Muscle layer of duodenum (tissue), 2 donors: ENCODE measurements at regions not wholly inside any gene's neighbourhood (a gene's known extent, or its start where the extent isn't known, plus 50 kb on each side); places are given as distances from the start of the nearest gene placed in this dataset.

Experiments used
- H3K27ac ChIP-seq: one replicate; pipeline ENCODE4 v1.7.0; 2013; ENCODE audit warnings: mild to moderate bottlenecking, low read length
- H3K27me3 ChIP-seq: one replicate; pipeline ENCODE4 v1.7.0; 2013; ENCODE audit warnings: low read depth, mild to moderate bottlenecking, control low read depth, low read length
- H3K36me3 ChIP-seq, 2 donors: one replicate each; pipeline ENCODE4 v1.7.0; 2013; ENCODE audit warnings: low read length in 2 of 2, control low read depth in 1 of 2, mild to moderate bottlenecking in 1 of 2; ENCODE audit not compliant: insufficient read depth in 2 of 2, control insufficient read depth in 1 of 2
- H3K4me1 ChIP-seq, 2 donors: one replicate each; pipeline ENCODE4 v1.7.0; 2013; ENCODE audit warnings: low read length in 2 of 2, mild to moderate bottlenecking in 2 of 2, control low read depth in 1 of 2, moderate library complexity in 1 of 2; ENCODE audit not compliant: insufficient read depth in 2 of 2, control insufficient read depth in 1 of 2
- H3K4me3 ChIP-seq, 2 donors: one replicate each; pipeline ENCODE4 v1.7.0; 2013; ENCODE audit warnings: low read length in 2 of 2, low read depth in 1 of 2, mild to moderate bottlenecking in 1 of 2
- H3K9me3 ChIP-seq, 2 donors: one replicate each; pipeline ENCODE4 v1.7.0; 2013; ENCODE audit warnings: low read length in 2 of 2, control low read depth in 1 of 2, mild to moderate bottlenecking in 1 of 2; ENCODE audit not compliant: control insufficient read depth in 1 of 2
- donor health status: healthy.

DNA sequence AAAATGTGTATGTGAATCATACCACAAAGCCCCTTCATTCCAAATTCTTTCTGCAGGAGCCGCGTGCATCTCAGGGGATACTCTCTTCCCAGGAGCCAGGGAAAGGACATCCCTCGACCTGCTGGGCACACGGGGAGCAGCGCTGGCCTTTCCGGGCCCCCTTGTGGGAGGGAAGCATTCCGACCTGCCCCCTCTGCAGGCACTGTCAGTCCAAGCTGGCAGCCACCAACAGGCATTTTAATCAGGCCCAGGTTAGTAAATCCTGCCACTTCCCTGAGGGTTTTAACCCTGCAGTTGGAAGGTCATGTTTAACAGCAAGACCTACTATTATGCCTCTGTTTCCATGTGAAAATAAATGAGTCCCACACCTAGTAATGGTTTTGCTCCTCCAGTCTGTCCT lies 391.5 kb downstream of the SHANK2 start:
- H3K4me1 ChIP-seq: no peaks in the 10 kb centered on the region
- no peaks in the 10 kb centered on the region for H3K27me3 ChIP-seq
- H3K4me3 ChIP-seq: no peak overlapping the region
- no peak overlapping the region for H3K27ac ChIP-seq
- H3K36me3 ChIP-seq: no peaks in the 10 kb centered on the region
- no peaks in the 10 kb centered on the region for H3K9me3 ChIP-seq

DNA sequence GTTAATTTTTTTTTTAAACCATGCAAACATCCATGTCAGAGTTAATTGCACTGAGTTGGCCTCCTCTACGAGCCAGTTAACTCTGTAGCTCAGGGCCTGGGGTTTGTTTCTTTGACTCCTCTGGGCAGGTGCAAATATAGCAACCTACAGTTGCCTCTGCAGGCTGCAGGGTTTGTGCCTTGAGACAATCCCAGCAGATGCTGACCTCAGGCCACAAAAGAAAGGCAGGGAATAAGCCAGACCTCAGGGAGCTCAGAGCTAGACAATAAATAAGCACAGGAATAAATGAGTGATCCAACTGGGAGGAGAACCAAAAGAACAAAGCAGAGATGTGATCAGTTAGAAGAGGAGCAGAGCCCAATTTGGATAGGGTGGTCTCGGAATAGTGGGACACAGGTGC lies 390.8 kb downstream of the SHANK2 start:
- no peak overlapping the region for H3K4me3 ChIP-seq
- no peaks in the 10 kb centered on the region for H3K9me3 ChIP-seq
- no peaks in the 10 kb centered on the region for H3K27me3 ChIP-seq
- no peak overlapping the region for H3K27ac ChIP-seq
- H3K36me3 ChIP-seq: no peaks in the 10 kb centered on the region
- no peaks in the 10 kb centered on the region for H3K4me1 ChIP-seq

DNA sequence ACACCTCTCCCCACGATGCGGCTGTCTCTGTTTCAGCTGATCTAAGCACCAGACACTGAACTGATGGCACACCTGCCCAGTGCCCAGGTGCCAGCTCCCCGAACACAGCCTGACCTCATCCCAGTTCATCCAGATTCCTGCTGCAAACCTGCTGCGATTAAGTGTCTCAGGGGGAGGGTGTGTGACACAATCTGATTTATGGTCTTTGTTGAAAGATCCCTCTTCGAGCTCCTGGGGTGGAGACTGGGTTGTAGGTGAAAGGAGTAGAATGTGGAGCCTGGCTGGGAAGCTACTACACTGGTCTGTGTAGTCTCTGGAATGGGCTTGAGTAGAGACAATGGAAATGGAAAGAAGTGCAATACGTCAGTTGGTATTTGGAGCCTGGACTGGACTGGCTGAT lies 390.3 kb downstream of the SHANK2 start:
- no peak overlapping the region for H3K4me3 ChIP-seq

DNA sequence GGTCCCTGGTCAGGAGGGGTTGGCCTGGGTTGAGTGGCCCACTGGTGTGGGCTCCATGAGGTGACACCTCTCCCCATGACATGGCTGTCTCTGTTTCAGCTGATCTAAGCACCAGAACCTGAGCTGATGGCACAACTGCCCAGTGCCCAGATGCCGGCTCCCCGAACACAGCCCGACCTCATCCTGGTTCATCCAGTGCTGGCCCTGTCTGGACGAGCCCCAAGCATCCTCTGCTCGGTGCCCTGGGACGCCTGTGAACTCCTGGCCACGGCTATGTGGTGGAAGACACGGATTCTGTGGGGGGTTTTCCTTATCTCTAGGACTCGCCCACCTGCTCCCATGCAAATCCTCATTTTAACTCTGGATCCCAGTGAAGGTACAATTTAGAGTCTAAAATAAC lies 389.2 kb downstream of the SHANK2 start:
- Histone ChIP-seq H3K36me3 (no peaks in the 10 kb centered on the region), H3K9me3 (no peaks in the 10 kb centered on the region), H3K27ac (no peak overlapping the region), H3K4me3 (no peak overlapping the region), H3K4me1 (no peaks in the 10 kb centered on the region), H3K27me3 (no peaks in the 10 kb centered on the region)

More for the DNA sequence above, 390.3 kb downstream of the SHANK2 start:
- Histone ChIP-seq H3K36me3 (no peaks in the 10 kb centered on the region), H3K4me1 (no peaks in the 10 kb centered on the region), H3K27me3 (no peaks in the 10 kb centered on the region), H3K9me3 (no peaks in the 10 kb centered on the region), H3K27ac (no peak overlapping the region)

DNA sequence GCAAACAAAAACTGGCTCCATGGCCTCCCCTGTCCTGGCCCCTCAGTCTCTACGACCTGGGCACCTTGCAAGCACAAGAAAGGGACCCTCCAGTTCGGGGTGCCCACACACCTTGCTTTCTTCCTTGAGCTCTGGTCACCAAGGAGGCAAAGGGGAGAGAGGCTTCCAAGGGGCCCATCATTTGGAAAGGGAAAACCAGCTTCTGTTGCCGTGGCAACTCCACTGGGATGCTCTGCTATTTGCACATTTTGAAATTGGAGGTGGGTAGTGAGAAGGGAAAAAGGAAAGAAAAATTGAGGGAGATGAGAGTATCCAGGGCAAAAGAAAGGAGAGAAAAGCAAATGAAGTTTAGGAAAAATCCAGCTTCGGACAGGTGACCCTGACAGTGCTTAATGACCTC lies 388.4 kb downstream of the SHANK2 start:
- H3K4me1 ChIP-seq: no peaks in the 10 kb centered on the region
- no peaks in the 10 kb centered on the region for H3K27me3 ChIP-seq
- no peaks in the 10 kb centered on the region for H3K36me3 ChIP-seq
- no peak overlapping the region for H3K4me3 ChIP-seq
- no peaks in the 10 kb centered on the region for H3K9me3 ChIP-seq
- H3K27ac ChIP-seq: no peak overlapping the region

DNA sequence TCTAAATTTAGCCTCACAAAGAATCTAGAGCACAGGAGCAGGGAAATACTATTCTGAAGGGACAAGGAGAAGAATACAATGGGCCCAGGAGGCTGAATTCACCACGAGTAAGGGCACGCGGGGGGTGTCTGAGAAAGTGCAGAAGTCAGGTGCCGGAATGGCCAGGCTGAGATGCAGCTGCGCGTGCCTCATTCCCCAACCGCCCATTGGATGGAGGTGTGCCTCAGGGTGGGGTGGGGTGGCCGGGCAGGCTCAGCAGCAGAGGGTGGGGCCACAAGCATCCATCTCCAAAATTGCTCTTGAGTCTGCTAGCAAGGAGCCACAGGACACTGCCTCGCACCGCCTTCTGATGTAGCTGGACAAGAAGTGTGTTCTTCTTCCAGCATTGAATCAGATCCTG lies 387.0 kb downstream of the SHANK2 start:
- Histone ChIP-seq H3K4me3 (no peak overlapping the region), H3K27me3 (no peaks in the 10 kb centered on the region), H3K9me3 (no peaks in the 10 kb centered on the region)

DNA sequence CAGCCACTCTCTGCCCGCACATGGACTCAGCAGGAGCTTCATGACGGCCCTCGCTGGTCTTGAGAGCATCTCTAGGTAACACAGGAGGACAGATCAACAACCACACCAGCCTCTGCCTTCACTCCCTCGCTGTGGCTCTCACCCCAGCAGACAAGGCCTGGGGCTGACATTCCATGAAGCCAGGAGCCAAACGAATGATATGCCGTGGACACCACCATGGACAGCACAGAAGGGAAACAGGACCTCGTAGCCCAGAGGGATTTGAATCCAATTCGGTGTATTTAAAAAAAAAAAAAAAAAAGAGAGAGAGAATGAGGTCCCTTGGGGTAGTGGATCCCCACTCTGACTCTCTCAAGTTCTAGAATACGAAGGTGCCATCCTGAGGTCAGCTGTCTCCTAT lies 385.5 kb downstream of the SHANK2 start:
- no peak overlapping the region for H3K27ac ChIP-seq
- H3K27me3 ChIP-seq: no peaks in the 10 kb centered on the region
- H3K4me1 ChIP-seq: peaks cover 0 to 5% of the 10 kb centered on the region in 2 donors
- H3K4me3 ChIP-seq: no peak overlapping the region
- H3K9me3 ChIP-seq: no peaks in the 10 kb centered on the region
- no peaks in the 10 kb centered on the region for H3K36me3 ChIP-seq

More for the DNA sequence above, 387.0 kb downstream of the SHANK2 start:
- Histone ChIP-seq H3K4me1 (no peaks in the 10 kb centered on the region), H3K36me3 (no peaks in the 10 kb centered on the region), H3K27ac (no peak overlapping the region)

DNA sequence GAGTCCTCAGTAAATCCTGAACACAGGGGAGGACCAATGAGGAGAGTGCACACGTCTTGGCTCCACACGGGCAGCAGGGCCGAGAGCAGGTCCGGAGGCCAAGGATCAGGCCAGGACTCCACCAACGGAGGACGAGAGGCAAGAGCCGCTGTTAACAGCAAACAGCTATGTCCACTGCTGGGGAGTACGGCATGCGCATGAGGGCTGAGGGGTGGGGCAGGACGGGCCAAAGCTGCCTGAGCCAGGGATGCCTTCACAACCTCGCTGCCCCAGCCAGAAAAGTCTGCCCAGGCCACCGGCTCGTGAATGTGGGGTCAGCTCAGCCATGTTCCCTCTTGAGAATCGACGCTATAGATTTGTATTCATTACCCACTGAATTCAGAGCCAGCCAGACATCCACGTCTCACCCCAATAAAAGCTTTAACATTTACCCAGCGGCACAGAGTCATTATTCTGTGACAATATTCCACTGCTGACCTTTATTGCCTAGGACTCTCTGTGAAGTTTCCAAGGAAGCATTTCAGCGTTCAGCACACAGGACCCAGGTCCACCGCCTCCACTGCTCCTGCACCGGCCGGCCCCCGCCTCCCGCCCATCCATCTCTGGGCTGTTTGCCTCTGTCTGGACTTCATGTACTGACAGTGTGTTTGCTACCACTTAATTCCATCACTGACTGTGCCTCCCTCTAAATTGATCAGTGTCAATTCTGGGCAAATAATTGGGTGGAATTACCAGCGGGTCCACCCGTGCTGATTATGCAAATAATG lies 384.9 kb downstream of the SHANK2 start:
- H3K36me3 ChIP-seq: no peaks in the 10 kb centered on the region
- H3K4me1 ChIP-seq: peaks cover 0 to 9% of the 10 kb centered on the region in 2 donors
- H3K4me3 ChIP-seq: no peak overlapping the region
- no peaks in the 10 kb centered on the region for H3K27me3 ChIP-seq
- no peak overlapping the region for H3K27ac ChIP-seq
- H3K9me3 ChIP-seq: no peaks in the 10 kb centered on the region

DNA sequence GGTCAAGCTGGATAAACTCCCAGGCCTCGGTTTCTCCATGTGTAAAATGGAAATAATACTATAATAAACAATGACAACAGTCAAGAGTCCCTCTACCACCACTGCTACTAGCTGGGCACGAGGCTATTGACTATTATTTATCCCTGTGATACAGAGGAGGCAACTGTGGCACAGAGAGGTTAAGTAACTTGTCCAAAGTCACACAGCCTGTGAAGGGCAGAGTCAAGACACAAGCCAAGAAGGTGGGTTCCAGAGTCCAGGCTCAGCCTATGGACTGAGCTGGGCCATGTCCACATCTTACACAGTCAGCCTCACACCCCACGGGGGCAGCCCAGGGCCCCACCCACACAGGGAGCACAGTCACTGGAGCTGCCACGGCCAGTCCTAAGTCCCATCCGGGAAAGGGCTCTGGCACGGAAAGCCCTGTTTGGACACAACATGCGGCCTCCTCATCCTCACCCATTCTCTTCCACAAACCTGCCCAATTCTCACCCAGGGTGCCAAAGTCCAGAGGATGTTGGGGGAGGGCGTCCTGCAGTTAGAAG lies 384.0 kb downstream of the SHANK2 start:
- H3K27ac ChIP-seq: no peak overlapping the region
- H3K4me1 ChIP-seq: peaks cover 0 to 18% of the 10 kb centered on the region in 2 donors
- H3K4me3 ChIP-seq: no peak overlapping the region
- H3K36me3 ChIP-seq: no peaks in the 10 kb centered on the region
- H3K27me3 ChIP-seq: no peaks in the 10 kb centered on the region
- H3K9me3 ChIP-seq: no peaks in the 10 kb centered on the region

DNA sequence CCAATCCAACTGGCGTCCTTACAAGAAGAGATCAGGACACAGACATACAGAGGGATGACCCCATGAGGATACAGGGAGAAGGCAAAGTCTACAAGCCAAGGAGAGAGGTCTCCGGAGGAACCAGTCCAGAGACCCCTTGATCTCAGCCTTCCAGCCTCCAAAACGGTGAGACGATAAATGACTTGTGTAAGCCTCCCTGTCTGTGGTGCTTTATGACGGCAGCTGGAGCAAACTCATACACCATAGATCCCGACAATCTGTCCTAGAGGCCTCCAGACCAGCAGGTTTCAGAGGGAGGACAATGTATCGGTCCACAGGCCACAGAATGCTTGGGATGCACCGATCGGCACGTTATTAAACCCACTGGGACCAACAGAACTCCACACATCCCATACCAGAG lies 383.3 kb downstream of the SHANK2 start:
- Histone ChIP-seq H3K36me3 (no peaks in the 10 kb centered on the region), H3K9me3 (no peaks in the 10 kb centered on the region), H3K4me1 (peaks cover 0 to 18% of the 10 kb centered on the region in 2 donors), H3K27me3 (no peaks in the 10 kb centered on the region), H3K4me3 (no peak overlapping the region), H3K27ac (no peak overlapping the region)

DNA sequence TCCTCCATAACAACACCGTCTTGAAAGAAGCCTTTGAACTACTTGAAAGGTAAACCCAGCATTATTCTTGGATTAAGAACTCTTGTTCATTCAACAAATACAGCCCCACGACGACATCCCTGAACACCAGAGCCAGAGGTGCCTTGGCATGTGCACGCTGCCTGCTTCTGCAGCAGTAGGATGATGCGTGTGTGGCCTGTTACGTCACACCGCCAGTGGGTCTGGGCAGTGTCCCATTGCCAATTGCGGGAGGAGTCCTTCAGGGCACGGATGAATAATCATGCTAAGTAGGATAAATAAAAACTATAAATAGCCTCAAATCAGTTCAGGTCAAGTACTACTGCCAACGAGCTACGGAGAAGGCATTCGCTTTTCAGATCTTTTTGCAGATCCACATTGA lies 380.5 kb downstream of the SHANK2 start:
- Histone ChIP-seq H3K4me1 (peaks cover 0 to 18% of the 10 kb centered on the region in 2 donors), H3K36me3 (no peaks in the 10 kb centered on the region), H3K27me3 (no peaks in the 10 kb centered on the region), H3K27ac (no peak overlapping the region), H3K4me3 (no peak overlapping the region), H3K9me3 (no peaks in the 10 kb centered on the region)

DNA sequence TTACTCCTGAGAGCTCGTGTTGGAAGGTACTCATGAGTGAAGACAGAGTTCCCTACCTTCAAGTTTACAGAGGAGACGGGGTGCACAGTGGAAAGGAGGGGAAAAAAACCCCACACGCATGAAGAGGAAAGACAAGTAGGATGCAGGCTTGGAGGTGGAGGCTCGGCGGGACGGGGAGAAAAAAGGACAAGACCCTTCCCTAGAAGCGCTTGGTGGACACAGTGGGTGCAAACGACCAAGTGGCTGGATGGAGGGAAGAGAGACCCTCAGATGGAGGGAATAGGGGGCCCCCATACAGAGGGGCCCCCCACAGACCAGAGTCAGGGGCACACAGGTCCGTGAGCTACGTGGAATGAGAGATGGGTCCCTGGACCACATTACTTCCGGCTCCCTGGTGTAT lies 380.1 kb downstream of the SHANK2 start:
- Histone ChIP-seq H3K4me3 (no peak overlapping the region), H3K27ac (no peak overlapping the region), H3K27me3 (no peaks in the 10 kb centered on the region), H3K36me3 (no peaks in the 10 kb centered on the region), H3K9me3 (no peaks in the 10 kb centered on the region), H3K4me1 (peaks cover 0 to 18% of the 10 kb centered on the region in 2 donors)
